ENCODE measurements at regions not wholly inside any gene's neighbourhood (a gene's known extent, or its start where the extent isn't known, plus 50 kb on each side); places are given as distances from the start of the nearest gene placed in this dataset.

DNA sequence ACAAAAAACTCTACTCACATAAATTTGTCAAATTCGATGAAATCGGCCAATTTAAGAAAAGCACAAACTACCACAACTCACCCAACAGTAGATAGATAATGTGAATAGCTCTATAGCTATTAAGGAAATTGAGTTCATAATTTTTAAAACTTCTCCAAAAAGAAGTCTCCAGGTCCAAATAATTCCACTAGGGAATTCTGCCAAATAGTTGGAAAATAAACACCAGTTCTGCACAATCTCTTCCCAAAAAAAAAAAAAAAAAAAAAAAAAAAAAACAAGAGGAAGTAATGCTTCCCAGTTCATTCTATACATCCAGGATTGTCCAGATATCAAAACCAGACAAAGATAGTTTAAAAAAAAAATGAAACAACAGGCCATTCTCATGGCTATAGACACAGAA is 164.2 kb downstream of the POLR2M start:
- DNase-seq = no peak
- Histone ChIP-seq H3K4me1 (no peaks in the 10 kb centered on the region), H3K9me3 (no peaks in the 10 kb centered on the region), H3K27ac (no peak overlapping the region), H3K27me3 (peaks cover 7% of the 10 kb centered on the region), H3K36me3 (no peaks in the 10 kb centered on the region), H3K4me3 (no peak overlapping the region)
- ATAC-seq = no peak
- TF ChIP-seq, protein P1, sequence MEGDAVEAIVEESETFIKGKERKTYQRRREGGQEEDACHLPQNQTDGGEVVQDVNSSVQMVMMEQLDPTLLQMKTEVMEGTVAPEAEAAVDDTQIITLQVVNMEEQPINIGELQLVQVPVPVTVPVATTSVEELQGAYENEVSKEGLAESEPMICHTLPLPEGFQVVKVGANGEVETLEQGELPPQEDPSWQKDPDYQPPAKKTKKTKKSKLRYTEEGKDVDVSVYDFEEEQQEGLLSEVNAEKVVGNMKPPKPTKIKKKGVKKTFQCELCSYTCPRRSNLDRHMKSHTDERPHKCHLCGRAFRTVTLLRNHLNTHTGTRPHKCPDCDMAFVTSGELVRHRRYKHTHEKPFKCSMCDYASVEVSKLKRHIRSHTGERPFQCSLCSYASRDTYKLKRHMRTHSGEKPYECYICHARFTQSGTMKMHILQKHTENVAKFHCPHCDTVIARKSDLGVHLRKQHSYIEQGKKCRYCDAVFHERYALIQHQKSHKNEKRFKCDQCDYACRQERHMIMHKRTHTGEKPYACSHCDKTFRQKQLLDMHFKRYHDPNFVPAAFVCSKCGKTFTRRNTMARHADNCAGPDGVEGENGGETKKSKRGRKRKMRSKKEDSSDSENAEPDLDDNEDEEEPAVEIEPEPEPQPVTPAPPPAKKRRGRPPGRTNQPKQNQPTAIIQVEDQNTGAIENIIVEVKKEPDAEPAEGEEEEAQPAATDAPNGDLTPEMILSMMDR (IDR thresholded peaks at IDR 0.05) = no peak
- intact Hi-C loops (cut with DNase I) = no loop called here

DNA sequence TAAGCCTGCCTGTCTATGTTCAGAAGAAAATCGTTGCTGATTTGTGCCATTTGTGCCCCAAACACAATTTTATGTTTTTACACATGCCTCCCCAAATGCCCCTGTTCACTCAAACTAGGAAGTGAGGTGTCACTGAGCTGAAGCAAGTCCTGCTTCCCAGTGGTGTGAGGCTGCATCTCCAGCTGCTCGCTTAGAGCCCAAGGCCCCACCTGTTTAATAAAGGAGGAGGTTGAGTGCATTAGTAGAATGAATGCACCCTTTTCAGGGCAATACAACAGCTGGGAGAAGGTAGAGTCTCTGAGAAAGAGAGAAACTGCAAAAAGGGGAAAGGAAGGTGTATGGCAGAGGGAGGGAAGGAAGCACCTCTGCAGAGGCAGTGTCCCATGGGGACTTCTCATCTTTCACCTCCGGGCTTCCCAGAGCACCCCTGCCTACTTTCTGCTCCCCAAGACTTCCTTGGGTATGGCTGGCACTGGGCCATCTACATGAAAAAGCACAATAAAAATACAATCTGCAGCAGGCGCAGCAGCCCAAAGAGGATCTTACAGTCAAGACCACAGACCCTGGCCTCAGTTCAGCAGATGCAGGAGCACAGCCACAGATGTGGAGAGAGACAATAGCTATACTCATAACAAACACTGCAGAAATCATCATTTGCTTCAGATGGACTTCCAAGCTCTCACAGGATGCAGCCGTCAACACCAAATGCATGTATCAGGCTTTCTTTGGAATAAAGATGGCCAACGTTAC is 165.9 kb downstream of the POLR2M start:
- DNase-seq (no peak), ATAC-seq (no peak)
- TF ChIP-seq, protein P1 (IDR thresholded peaks at IDR 0.05) = no peak
- Histone ChIP-seq H3K9me3 (no peaks in the 10 kb centered on the region), H3K36me3 (no peaks in the 10 kb centered on the region), H3K27me3 (peaks cover 7% of the 10 kb centered on the region), H3K4me3 (no peak overlapping the region), H3K27ac (no peak overlapping the region), H3K4me1 (no peaks in the 10 kb centered on the region)
- intact Hi-C loops (cut with DNase I) = no loop called here

DNA sequence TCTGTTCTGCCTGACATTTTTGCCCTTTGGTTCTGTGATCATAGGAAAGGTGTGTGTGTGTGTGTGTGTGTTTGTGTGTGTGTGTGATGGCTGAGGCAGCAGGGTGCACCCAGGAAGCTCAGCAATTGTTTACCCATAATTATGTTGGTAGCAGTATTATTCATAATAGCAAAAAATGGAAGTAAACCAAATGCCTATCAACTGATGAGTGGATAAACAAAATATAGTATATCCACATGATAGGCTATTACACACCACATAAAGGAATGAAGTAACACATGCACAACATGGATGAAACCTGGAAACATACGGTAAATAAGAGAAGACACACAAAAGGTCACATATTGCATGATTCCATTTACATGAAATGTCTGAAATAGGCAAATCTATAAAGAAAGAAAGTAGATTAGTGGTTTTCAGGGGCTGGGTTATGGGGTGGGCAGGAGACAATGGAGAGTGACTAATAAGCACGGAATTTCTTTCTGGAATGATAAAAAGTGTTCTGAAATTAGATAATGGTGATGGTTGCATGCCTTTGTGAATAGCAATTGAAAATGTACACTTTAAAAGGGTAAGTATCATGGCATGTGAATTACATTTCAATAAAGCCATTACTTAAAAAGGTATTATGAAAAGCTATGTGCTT is 167.2 kb downstream of the POLR2M start:
- Histone ChIP-seq H3K27ac (no peak overlapping the region), H3K9me3 (no peaks in the 10 kb centered on the region), H3K4me1 (no peaks in the 10 kb centered on the region), H3K27me3 (peaks cover 7% of the 10 kb centered on the region), H3K4me3 (no peak overlapping the region), H3K36me3 (no peaks in the 10 kb centered on the region)
- intact Hi-C loops (cut with DNase I) = no loop called here
- DNase-seq = no peak
- ATAC-seq = no peak
- TF ChIP-seq, protein P1 (IDR thresholded peaks at IDR 0.05) = no peak

GRCh38 chr15:57875347-57875746 is 168.8 kb downstream of the POLR2M start:
- Histone ChIP-seq H3K4me1 (no peaks in the 10 kb centered on the region), H3K27ac (no peak overlapping the region), H3K36me3 (no peaks in the 10 kb centered on the region), H3K9me3 (no peaks in the 10 kb centered on the region), H3K27me3 (peaks cover 4% of the 10 kb centered on the region), H3K4me3 (no peak overlapping the region)
- DNase-seq = no peak
- TF ChIP-seq, protein P1 (IDR thresholded peaks at IDR 0.05) = no peak
- no peak for ATAC-seq
- intact Hi-C loops (cut with DNase I) = no loop called here

DNA sequence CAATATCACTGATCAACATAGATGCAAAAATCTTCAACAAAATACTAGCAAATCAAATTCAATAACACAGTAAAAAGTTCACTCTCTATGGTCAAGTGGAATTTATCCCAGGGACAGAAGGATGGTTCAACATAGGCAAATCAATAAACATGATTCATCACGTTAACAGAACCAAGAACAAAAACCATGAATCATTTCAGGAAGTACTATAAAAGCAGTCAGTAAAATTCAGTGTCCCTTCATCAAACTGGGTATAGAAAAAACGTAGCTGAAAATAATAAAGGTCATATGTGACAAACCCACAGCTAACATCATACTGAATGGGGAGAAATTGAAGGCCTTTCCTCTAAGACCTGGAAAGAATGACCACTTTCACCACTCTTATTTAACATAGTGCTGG is 172.1 kb downstream of the POLR2M start:
- no peak for DNase-seq
- Histone ChIP-seq H3K4me3 (no peak overlapping the region), H3K36me3 (no peaks in the 10 kb centered on the region), H3K27me3 (no peaks in the 10 kb centered on the region), H3K27ac (no peak overlapping the region), H3K4me1 (no peaks in the 10 kb centered on the region), H3K9me3 (no peaks in the 10 kb centered on the region)
- intact Hi-C loops (cut with DNase I) = no loop called here
- no peak for ATAC-seq
- TF ChIP-seq, protein P1 (IDR thresholded peaks at IDR 0.05) = no peak
